Islet of Langerhans (tissue), 1 donor: ENCODE measurements at regions not wholly inside any gene's neighbourhood (a gene's known extent, or its start where the extent isn't known, plus 50 kb on each side); places are given as distances from the start of the nearest gene placed in this dataset.
A peak's percentile ranks its signal among the peaks of the same experiment; 100 is the strongest.

ENCODE experiments used
- FAIRE-seq: peaks from one replicate; lab custom pipeline; 2011; peaks lifted over from hg19 to GRCh38; lab: Jason Lieb, UNC

- FAIRE-seq, result no peak
Observed at GRCh38 chr21:41689289-41689583, 77.6 kb downstream of the RIPK4 start.

GRCh38 chr21:41687633-41688032 is 79.2 kb downstream of the RIPK4 start:
- no peak for FAIRE-seq

GRCh38 chr21:41686664-41687063 is 80.2 kb downstream of the RIPK4 start:
- no peak for FAIRE-seq

- FAIRE-seq, result no peak
Observed at GRCh38 chr21:41685511-41686149, 81.2 kb downstream of the RIPK4 start.

- no peak for FAIRE-seq
Observed at GRCh38 chr21:41684381-41685245, 82.2 kb downstream of the RIPK4 start.

GRCh38 chr21:41683815-41684214 is 83.0 kb downstream of the RIPK4 start:
- no peak for FAIRE-seq

- no peak for FAIRE-seq
Observed at GRCh38 chr21:41682719-41683179, 84.1 kb downstream of the RIPK4 start.

GRCh38 chr21:41681939-41682718 is 84.7 kb downstream of the RIPK4 start:
- no peak for FAIRE-seq

GRCh38 chr21:41681348-41681801 is 85.5 kb downstream of the RIPK4 start:
- FAIRE-seq, result no peak

GRCh38 chr21:41680444-41681347 is 86.2 kb downstream of the RIPK4 start:
- no peak for FAIRE-seq

GRCh38 chr21:41678924-41679318 is 87.9 kb downstream of the RIPK4 start:
- peak; percentile 24 for FAIRE-seq

GRCh38 chr21:41678016-41678923 is 88.6 kb downstream of the RIPK4 start:
- FAIRE-seq, result no peak

GRCh38 chr21:41677671-41678015 is 89.2 kb downstream of the RIPK4 start:
- FAIRE-seq, result no peak

GRCh38 chr21:41676198-41676597 is 90.7 kb downstream of the RIPK4 start:
- no peak for FAIRE-seq

GRCh38 chr21:41675574-41675973 is 91.3 kb downstream of the RIPK4 start:
- no peak for FAIRE-seq

GRCh38 chr21:41674402-41674801 is 92.5 kb downstream of the RIPK4 start:
- FAIRE-seq, result no peak

GRCh38 chr21:41673596-41674335 is 93.1 kb downstream of the RIPK4 start:
- no peak for FAIRE-seq

GRCh38 chr21:41673071-41673470 is 93.8 kb downstream of the RIPK4 start:
- no peak for FAIRE-seq

- no peak for FAIRE-seq
Observed at GRCh38 chr21:41672543-41672915, 94.3 kb downstream of the RIPK4 start.

GRCh38 chr21:41671859-41672542 is 94.9 kb downstream of the RIPK4 start:
- no peak for FAIRE-seq
